MM.1S (cell line): ENCODE measurements at regions not wholly inside any gene's neighbourhood (a gene's known extent, or its start where the extent isn't known, plus 50 kb on each side); places are given as distances from the start of the nearest gene placed in this dataset.
A peak's percentile ranks its signal among the peaks of the same experiment; 100 is the strongest.
"Not testable (repeated sequence)": the region's sequence is repeated elsewhere in the genome, so short reads cannot be mapped to it uniquely, and the experiment has no call there.

ENCODE experiments used
- DNase-seq: peaks from one replicate; pipeline ENCODE4 v3.0.0-alpha.2; 2015
- H2AFZ ChIP-seq: fragments of 300-600 bp; sonication (generic); 2 replicates; pipeline ENCODE4 v1.6.0; 2016; ENCODE audit warnings: antibody characterized with exemption, low read length
- H3F3A ChIP-seq: fragments of 300-600 bp; sonication (generic); 2 replicates; pipeline ENCODE4 v1.6.1; 2016; ENCODE audit warnings: mild to moderate bottlenecking, antibody characterized with exemption, low read length, moderate library complexity, mixed read lengths; ENCODE audit not compliant: insufficient read depth
- H3K27ac ChIP-seq: fragments of 300-600 bp; sonication (generic); 2 replicates; pipeline ENCODE4 v1.5.1; 2016; ENCODE audit warnings: mild to moderate bottlenecking, low read length
- H3K27me3 ChIP-seq: fragments of 300-600 bp; sonication (generic); replicated peaks from 2 replicates; pipeline ENCODE4 v1.6.0; 2016; ENCODE audit warnings: low read length; ENCODE audit not compliant: insufficient read depth
- H3K36me3 ChIP-seq: fragments of 300-600 bp; sonication (generic); replicated peaks from 2 replicates; pipeline ENCODE4 v1.6.1; 2016; ENCODE audit warnings: mild to moderate bottlenecking, low read length, mixed read lengths; ENCODE audit not compliant: insufficient read depth
- H3K4me1 ChIP-seq: fragments of 300-600 bp; sonication (generic); 2 replicates; pipeline ENCODE4 v1.6.1; 2016; ENCODE audit warnings: low read length, mixed read lengths
- H3K4me2 ChIP-seq: fragments of 300-600 bp; sonication (generic); 2 replicates; pipeline ENCODE4 v1.6.0; 2016; ENCODE audit warnings: low read depth, low read length
- H3K4me3 ChIP-seq: fragments of 300-600 bp; sonication (generic); 2 replicates; pipeline ENCODE4 v1.5.1; 2016; ENCODE audit warnings: low read length, mixed read lengths
- H3K79me2 ChIP-seq: fragments of 300-600 bp; sonication (generic); 2 replicates; pipeline ENCODE4 v1.6.1; 2016; ENCODE audit warnings: mixed run types, low read length, mixed read lengths
- H3K9ac ChIP-seq: fragments of 300-600 bp; sonication (generic); 2 replicates; pipeline ENCODE4 v1.6.1; 2016; ENCODE audit warnings: low read length, mixed read lengths
- H3K9me2 ChIP-seq: fragments of 300-600 bp; sonication (generic); replicated peaks from 2 replicates; pipeline ENCODE4 v1.6.1; 2016; ENCODE audit warnings: mild to moderate bottlenecking, low read length, mixed read lengths; ENCODE audit not compliant: insufficient read depth
- H3K9me3 ChIP-seq: fragments of 300-600 bp; sonication (generic); replicated peaks from 2 replicates; pipeline ENCODE4 v1.6.1; 2016; ENCODE audit warnings: mild to moderate bottlenecking, low read length, mixed read lengths; ENCODE audit not compliant: insufficient read depth
- H4K20me1 ChIP-seq: fragments of 300-600 bp; sonication (generic); 2 replicates; pipeline ENCODE4 v1.6.1; 2016; ENCODE audit warnings: mild to moderate bottlenecking, low read length, moderate library complexity, mixed read lengths; ENCODE audit not compliant: insufficient read depth
- CTCF ChIP-seq: fragments of 300-600 bp; sonication (generic); IDR thresholded peaks from 2 replicates; pipeline ENCODE4 v1.5.1; 2016; ENCODE audit warnings: antibody characterized with exemption, low read length, mixed read lengths
- EZH2 ChIP-seq: fragments of 300-600 bp; sonication (generic); optimal IDR thresholded peaks from 2 replicates; pipeline ENCODE3; 2017; ENCODE audit warnings: low read depth, mild to moderate bottlenecking, antibody characterized with exemption, low read length, mixed read lengths
- EZH2phosphoT487 ChIP-seq: fragments of 300-600 bp; sonication (generic); IDR thresholded peaks from 2 replicates; pipeline ENCODE4 v1.6.1; 2018; ENCODE audit warnings: antibody characterized with exemption, low read length

GRCh38 chr16:22436823-22437652, 62.6 kb upstream of the CDR2 start:
- H3K27me3 ChIP-seq, H3K79me2 ChIP-seq, H3K9me2 ChIP-seq, H3K4me1 ChIP-seq, H4K20me1 ChIP-seq, H3K9me3 ChIP-seq, H3F3A ChIP-seq, H3K36me3 ChIP-seq: not testable (repeated sequence)
- H3K4me2 ChIP-seq: peak overlapping the region; percentile 27; the same call in 1 of the 2 replicates
- peak overlapping the region; percentile 69 for H3K9ac ChIP-seq
- H2AFZ ChIP-seq: peak overlapping the region; percentile 70
- H3K4me3 ChIP-seq: peak overlapping the region; percentile 75
- H3K27ac ChIP-seq: peak overlapping the region; percentile 71; the same call in 1 of the 2 replicates
- peak; percentile 79 for DNase-seq

DNA sequence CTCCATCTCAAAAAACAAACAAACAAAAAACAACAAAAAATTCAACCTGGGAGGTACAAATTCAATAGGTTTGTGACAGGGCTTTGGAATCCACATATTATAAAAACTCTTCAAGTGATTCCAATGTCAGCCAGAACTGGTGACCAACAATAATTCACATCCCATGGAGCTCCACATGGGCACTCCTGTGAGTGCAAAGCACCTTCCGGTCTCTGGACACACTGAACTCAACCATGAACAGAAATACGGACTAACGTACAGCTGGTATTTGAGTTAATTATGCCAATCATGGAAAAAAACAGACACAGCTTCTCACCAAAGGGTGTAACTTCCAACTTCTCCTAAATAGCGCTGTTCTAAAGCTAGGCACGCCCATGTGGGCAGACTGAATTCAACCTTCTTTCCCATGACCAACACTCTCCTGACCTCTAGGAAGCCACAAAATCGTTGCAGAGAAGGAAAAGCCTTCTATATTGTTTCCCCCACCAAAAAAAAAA, 62.0 kb upstream of the CDR2 start:
- H3F3A ChIP-seq, H3K36me3 ChIP-seq, H4K20me1 ChIP-seq, DNase-seq, H3K4me1 ChIP-seq, H3K79me2 ChIP-seq, H3K27me3 ChIP-seq, H3K9me3 ChIP-seq, H3K4me2 ChIP-seq, H3K9me2 ChIP-seq: not testable (repeated sequence)
- Histone ChIP-seq H3K27ac (peak overlapping the region; percentile 71; the same call in 1 of the 2 replicates), H3K9ac (peak overlapping the region; percentile 69; the same call in 1 of the 2 replicates), H2AFZ (peak overlapping the region; percentile 70; the same call in 1 of the 2 replicates), H3K4me3 (peak overlapping the region; percentile 75)

GRCh38 chr16:22431314-22431713, 56.9 kb upstream of the CDR2 start:
- H3K79me2 ChIP-seq, H3K4me2 ChIP-seq, H3K9me2 ChIP-seq, H3K27me3 ChIP-seq, H4K20me1 ChIP-seq, H2AFZ ChIP-seq, H3K9ac ChIP-seq, H3K27ac ChIP-seq, H3K4me3 ChIP-seq, DNase-seq, H3F3A ChIP-seq, H3K4me1 ChIP-seq, H3K36me3 ChIP-seq, H3K9me3 ChIP-seq: not testable (repeated sequence)

GRCh38 chr16:22428654-22429053, 54.2 kb upstream of the CDR2 start:
- no peaks in the 10 kb centered on the region for H3K79me2 ChIP-seq
- no peaks in the 10 kb centered on the region for H3K9me3 ChIP-seq
- H3K36me3 ChIP-seq: no peaks in the 10 kb centered on the region; the same call in 1 of the 2 replicates
- H3K4me2 ChIP-seq: no peak overlapping the region
- H3K9ac ChIP-seq: no peak overlapping the region
- no peaks in the 10 kb centered on the region for H3K27me3 ChIP-seq
- no peaks in the 10 kb centered on the region for H4K20me1 ChIP-seq
- H3F3A ChIP-seq: no peaks in the 10 kb centered on the region
- H2AFZ ChIP-seq: no peak overlapping the region
- no peak for TF ChIP-seq CTCF
- TF ChIP-seq EZH2: no peak
- no peak for TF ChIP-seq EZH2phosphoT487
- no peak overlapping the region for H3K27ac ChIP-seq
- DNase-seq: no peak
- no peak overlapping the region for H3K4me3 ChIP-seq
- H3K4me1 ChIP-seq: no peaks in the 10 kb centered on the region
- no peaks in the 10 kb centered on the region for H3K9me2 ChIP-seq
